NB4 (cell line): ENCODE measurements at regions not wholly inside any gene's neighbourhood (a gene's known extent, or its start where the extent isn't known, plus 50 kb on each side); places are given as distances from the start of the nearest gene placed in this dataset.
"Not testable (repeated sequence)": the region's sequence is repeated elsewhere in the genome, so short reads cannot be mapped to it uniquely, and the experiment has no call there.

ENCODE experiments used
- DNase-seq: peaks from one replicate; pipeline ENCODE4 v3.0.0; 2010; ENCODE audit warnings: low read depth
- H3K4me3 ChIP-seq: one replicate; pipeline ENCODE4 v1.5.1; 2011; ENCODE audit warnings: mild to moderate bottlenecking, low read depth, low read length, moderate library complexity
- MYC ChIP-seq: IDR thresholded peaks from 2 replicates; pipeline ENCODE4 v1.6.1; 2011; ENCODE audit warnings: low read depth, low read length
- POLR2A ChIP-seq: IDR thresholded peaks from 2 replicates; pipeline ENCODE4 v1.6.1; 2011; ENCODE audit warnings: mild to moderate bottlenecking; ENCODE audit not compliant: insufficient read length; ENCODE audit errors: extremely low read depth
- TF ChIP-seq, protein P1 (sequence below): IDR thresholded peaks from 2 replicates; pipeline ENCODE4 v1.6.1; 2011; ENCODE audit warnings: low read depth, low read length
- TF ChIP-seq, protein P2 (sequence below): IDR thresholded peaks from one replicate; pipeline ENCODE4 v1.5.1; 2012; ENCODE audit warnings: low read depth, low read length

DNA sequence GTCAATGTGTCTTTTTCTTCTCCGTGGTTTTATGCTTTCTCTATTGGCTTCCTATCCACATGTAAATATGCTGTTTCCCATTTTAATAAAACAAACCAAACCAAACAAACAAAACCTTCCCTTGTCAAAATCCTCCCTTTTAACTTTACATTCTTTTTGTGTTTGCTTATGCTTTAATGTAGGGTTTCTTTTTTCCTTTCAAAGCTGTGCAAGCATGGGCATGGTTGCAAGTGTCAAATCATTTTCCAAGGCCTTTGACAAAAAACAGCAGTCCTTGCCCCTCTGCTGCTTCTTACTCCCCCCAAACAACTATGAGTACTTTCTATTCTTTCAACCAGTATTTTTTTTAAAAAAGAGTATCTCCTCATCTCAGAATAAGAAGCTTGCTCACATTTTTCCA lies 66.0 kb upstream of the ACYP2 start:
- no peak overlapping the region for H3K4me3 ChIP-seq
- DNase-seq, result no peak
- TF ChIP-seq MYC (no peak), POLR2A (no peak)
- TF ChIP-seq, protein P1, sequence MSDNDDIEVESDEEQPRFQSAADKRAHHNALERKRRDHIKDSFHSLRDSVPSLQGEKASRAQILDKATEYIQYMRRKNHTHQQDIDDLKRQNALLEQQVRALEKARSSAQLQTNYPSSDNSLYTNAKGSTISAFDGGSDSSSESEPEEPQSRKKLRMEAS, result no peak
- TF ChIP-seq, protein P2, sequence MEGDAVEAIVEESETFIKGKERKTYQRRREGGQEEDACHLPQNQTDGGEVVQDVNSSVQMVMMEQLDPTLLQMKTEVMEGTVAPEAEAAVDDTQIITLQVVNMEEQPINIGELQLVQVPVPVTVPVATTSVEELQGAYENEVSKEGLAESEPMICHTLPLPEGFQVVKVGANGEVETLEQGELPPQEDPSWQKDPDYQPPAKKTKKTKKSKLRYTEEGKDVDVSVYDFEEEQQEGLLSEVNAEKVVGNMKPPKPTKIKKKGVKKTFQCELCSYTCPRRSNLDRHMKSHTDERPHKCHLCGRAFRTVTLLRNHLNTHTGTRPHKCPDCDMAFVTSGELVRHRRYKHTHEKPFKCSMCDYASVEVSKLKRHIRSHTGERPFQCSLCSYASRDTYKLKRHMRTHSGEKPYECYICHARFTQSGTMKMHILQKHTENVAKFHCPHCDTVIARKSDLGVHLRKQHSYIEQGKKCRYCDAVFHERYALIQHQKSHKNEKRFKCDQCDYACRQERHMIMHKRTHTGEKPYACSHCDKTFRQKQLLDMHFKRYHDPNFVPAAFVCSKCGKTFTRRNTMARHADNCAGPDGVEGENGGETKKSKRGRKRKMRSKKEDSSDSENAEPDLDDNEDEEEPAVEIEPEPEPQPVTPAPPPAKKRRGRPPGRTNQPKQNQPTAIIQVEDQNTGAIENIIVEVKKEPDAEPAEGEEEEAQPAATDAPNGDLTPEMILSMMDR, result no peak

DNA sequence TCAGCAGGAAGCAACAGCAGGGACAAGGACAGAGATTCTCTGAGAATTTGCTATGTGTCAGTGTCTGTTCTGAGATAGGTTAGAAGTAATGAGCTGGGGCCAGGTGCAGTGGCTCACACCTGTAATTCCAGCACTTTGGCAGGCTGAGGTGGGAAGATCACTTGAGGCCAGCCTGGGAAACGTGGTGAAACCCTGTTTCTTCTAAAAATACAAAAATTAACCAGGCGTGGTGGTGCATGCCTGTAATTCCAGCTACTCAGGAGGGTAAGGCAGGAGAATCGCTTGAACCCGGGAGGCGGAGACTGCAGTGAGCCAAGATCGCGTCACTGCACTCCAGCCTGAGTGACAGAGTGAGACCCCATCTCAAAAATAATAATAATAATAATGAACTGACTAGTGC lies 66.5 kb upstream of the ACYP2 start:
- DNase-seq, H3K4me3 ChIP-seq: not testable (repeated sequence)

DNA sequence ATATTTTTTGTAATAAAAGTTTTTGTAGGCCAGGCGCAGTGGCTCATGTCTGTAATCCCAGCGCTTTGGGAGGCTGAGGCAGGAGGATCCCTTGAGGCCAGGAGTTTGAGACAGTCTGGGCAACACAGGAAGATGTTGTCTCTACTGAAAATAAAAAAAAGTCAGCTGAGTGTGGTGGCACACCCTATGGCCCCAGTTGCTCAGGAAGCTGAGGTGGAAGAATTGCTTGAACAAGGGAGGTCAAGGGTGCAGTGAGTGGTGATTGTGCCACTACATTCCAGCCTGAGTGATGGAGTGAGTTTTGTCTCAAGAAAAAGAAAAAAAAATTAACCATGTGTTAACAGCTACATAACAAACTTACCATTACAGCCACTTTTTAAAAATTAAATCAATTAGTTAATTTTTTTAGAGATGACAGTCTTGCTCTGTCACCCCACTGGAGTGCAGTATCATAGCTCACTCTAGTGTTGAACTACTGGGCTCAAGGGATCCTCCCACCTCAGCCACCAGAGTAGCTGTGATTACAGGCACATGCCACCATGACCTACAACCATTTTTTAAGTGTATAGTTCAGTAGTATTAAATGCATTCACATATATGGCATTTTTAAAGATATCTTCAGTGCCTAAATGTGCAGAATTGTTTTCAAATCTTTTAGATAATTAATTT lies 67.2 kb upstream of the ACYP2 start:
- peak; percentile 11 for DNase-seq
- TF ChIP-seq, protein P1, result no peak
- TF ChIP-seq POLR2A, result no peak
- TF ChIP-seq, protein P2, result no peak
- TF ChIP-seq MYC, result no peak
- H3K4me3 ChIP-seq, result no peak overlapping the region

DNA sequence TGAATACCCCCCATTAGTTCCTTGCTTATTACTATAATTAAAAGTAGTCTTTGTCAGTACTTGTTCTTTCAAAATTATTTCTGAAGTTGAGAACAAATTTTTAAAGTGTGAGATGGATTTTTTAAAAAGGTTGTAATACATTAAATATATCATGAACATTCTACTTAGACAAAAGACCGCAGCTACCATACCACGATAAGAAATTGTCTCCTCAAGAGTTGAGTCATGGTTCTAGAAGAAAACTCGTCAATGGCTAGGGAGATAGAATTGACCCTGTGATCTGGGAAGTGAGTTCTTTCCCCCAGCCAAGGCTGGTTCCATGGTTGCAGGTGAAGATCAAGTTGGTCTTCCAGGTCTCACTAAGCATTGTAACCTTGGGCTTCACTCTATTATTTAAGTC lies 67.8 kb upstream of the ACYP2 start:
- no peak overlapping the region for H3K4me3 ChIP-seq
- no peak for DNase-seq
- TF ChIP-seq, protein P2, result no peak
- no peak for TF ChIP-seq POLR2A
- TF ChIP-seq, protein P1, result no peak
- TF ChIP-seq MYC, result no peak

DNA sequence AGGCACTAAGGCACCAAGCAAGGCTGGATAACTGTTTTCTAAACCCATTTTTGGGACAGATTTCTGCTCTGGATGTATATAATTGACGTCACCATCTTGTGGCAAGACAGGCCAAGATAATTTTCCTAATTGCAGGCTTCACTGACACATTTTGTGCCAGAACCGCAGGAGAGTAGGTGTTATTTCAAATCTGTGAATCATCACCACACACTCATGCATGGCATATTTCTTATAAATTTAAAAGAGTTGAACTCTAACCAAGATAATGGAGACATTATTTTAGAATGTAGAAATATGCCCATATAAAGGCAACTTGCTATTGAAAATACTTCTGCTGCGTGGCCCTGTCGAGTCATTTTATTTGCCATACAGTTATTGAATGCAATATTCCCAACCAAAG lies 68.3 kb upstream of the ACYP2 start:
- H3K4me3 ChIP-seq, result no peak overlapping the region
- TF ChIP-seq, protein P2, result no peak
- TF ChIP-seq MYC, result no peak
- no peak for TF ChIP-seq POLR2A
- TF ChIP-seq, protein P1, result no peak
- no peak for DNase-seq

DNA sequence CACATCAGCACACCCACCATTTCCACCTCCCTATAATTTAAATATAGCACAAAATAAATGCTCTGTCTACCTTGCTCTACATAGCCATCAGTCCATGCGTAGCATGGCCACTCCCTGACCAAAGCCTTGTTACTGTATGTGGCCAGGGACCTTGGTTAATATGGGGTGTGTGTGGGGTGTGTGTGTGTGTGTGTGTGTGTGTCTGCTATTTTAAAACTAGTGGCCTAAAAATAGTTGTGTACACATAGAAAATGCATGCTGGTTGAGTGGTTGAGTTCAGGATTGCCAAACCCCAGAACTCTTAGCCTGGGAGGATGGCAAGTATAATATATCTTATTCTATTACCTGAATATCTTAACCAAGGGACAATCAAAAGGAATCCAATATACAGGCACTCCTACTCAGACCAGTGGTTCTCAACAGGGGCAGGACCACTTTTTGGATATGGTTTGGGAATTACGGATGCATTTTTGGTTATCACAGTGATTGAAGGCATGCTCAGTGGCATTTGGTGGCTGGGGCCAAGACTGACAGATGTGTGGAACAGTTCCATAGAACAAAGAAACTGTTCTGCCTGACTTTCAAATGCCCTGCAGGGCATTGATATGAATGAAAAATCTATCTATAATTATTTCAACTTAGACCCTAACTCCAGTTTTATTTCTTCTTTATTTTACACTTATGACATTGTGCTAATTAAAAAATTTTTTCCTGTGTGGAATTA lies 72.3 kb upstream of the PSME4 start:
- no peak overlapping the region for H3K4me3 ChIP-seq
- DNase-seq, result no peak
- TF ChIP-seq, protein P2, result no peak
- TF ChIP-seq, protein P1, result no peak
- TF ChIP-seq MYC, result no peak
